ENCODE measurements at regions not wholly inside any gene's neighbourhood (a gene's known extent, or its start where the extent isn't known, plus 50 kb on each side); places are given as distances from the start of the nearest gene placed in this dataset.

DNA sequence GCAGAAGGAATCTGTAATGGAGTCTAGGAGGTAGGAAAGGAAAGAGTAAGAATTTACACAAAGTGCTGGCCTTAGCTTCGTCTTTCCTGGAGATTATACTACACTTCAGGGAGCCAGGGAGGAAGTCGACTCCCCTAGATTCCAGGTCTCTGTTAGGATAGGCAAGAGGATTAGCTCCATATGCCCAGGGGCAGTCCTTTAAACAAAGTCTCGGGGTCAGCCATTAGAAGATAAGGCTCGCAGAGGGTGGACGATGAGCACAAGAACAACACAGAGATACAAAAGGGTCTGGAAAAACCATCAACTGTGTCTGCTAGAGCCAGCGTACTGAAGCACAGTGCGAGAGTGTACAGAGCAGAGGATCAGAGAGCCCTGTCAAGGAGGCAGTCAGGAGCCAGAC lies 344.7 kb upstream of the TNC start:
- Histone ChIP-seq H3K9ac (ENCODE audit: low read depth in 1 of 2, low read length in 2 of 2) (no peak overlapping the region), H3K36me3 (ENCODE audit: control insufficient read depth in 4 of 4, insufficient read depth in 3 of 4, low read depth in 1 of 4, low read length in 3 of 4) (no peaks in the 10 kb centered on the region), H3K4me1 (ENCODE audit: control insufficient read depth in 4 of 4, insufficient read depth in 4 of 4, low read length in 3 of 4) (no peaks in the 10 kb centered on the region), H3K9me3 (ENCODE audit: control insufficient read depth in 4 of 4, low read length in 3 of 4) (peaks cover 0 to 2% (median 0%) of the 10 kb centered on the region in 4 donors), H3K4me3 (ENCODE audit: low read depth in 1 of 3, low read length in 3 of 3) (no peak overlapping the region), H3K27me3 (ENCODE audit: control insufficient read depth in 4 of 4, insufficient read depth in 4 of 4, low read length in 3 of 4) (peaks cover 0 to 6% (median 0%) of the 10 kb centered on the region in 4 donors), H3K27ac (ENCODE audit: low read depth in 1 of 2, low read length in 2 of 2) (no peak overlapping the region)
- 61% methylated on average over 7 of the region's 7 CpGs for whole genome bisulfite sequencing
- DNase-seq (ENCODE audit: low spot score), result no peak
- TF ChIP-seq, protein P1, sequence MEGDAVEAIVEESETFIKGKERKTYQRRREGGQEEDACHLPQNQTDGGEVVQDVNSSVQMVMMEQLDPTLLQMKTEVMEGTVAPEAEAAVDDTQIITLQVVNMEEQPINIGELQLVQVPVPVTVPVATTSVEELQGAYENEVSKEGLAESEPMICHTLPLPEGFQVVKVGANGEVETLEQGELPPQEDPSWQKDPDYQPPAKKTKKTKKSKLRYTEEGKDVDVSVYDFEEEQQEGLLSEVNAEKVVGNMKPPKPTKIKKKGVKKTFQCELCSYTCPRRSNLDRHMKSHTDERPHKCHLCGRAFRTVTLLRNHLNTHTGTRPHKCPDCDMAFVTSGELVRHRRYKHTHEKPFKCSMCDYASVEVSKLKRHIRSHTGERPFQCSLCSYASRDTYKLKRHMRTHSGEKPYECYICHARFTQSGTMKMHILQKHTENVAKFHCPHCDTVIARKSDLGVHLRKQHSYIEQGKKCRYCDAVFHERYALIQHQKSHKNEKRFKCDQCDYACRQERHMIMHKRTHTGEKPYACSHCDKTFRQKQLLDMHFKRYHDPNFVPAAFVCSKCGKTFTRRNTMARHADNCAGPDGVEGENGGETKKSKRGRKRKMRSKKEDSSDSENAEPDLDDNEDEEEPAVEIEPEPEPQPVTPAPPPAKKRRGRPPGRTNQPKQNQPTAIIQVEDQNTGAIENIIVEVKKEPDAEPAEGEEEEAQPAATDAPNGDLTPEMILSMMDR (IDR thresholded peaks at IDR 0.05; ENCODE audit: low read depth, low read length, missing input control), result no peak
- no peak for TF ChIP-seq RAD21 (IDR thresholded peaks at IDR 0.05)
- no peak for TF ChIP-seq HNF4A (conservative IDR thresholded peaks at IDR 0.05)
- TF ChIP-seq FOXA2 (IDR thresholded peaks at IDR 0.05), result no peak
- TF ChIP-seq, protein P2, sequence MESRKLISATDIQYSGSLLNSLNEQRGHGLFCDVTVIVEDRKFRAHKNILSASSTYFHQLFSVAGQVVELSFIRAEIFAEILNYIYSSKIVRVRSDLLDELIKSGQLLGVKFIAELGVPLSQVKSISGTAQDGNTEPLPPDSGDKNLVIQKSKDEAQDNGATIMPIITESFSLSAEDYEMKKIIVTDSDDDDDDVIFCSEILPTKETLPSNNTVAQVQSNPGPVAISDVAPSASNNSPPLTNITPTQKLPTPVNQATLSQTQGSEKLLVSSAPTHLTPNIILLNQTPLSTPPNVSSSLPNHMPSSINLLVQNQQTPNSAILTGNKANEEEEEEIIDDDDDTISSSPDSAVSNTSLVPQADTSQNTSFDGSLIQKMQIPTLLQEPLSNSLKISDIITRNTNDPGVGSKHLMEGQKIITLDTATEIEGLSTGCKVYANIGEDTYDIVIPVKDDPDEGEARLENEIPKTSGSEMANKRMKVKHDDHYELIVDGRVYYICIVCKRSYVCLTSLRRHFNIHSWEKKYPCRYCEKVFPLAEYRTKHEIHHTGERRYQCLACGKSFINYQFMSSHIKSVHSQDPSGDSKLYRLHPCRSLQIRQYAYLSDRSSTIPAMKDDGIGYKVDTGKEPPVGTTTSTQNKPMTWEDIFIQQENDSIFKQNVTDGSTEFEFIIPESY (IDR thresholded peaks at IDR 0.05), result no peak
- TF ChIP-seq YY1 (IDR thresholded peaks at IDR 0.05), result no peak
- TF ChIP-seq, protein P3, sequence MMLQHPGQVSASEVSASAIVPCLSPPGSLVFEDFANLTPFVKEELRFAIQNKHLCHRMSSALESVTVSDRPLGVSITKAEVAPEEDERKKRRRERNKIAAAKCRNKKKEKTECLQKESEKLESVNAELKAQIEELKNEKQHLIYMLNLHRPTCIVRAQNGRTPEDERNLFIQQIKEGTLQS (IDR thresholded peaks at IDR 0.05), result no peak
- no peak for TF ChIP-seq JUND (IDR thresholded peaks at IDR 0.05)
- TF ChIP-seq, protein P4, sequence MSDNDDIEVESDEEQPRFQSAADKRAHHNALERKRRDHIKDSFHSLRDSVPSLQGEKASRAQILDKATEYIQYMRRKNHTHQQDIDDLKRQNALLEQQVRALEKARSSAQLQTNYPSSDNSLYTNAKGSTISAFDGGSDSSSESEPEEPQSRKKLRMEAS (IDR thresholded peaks at IDR 0.05), result no peak
- no peak for TF ChIP-seq RXRA (IDR thresholded peaks at IDR 0.05)
- TF ChIP-seq GABPA (IDR thresholded peaks at IDR 0.05 in 1 of 2, conservative IDR thresholded peaks at IDR 0.05 in 1 of 2), result no peak
- TF ChIP-seq, protein P5, sequence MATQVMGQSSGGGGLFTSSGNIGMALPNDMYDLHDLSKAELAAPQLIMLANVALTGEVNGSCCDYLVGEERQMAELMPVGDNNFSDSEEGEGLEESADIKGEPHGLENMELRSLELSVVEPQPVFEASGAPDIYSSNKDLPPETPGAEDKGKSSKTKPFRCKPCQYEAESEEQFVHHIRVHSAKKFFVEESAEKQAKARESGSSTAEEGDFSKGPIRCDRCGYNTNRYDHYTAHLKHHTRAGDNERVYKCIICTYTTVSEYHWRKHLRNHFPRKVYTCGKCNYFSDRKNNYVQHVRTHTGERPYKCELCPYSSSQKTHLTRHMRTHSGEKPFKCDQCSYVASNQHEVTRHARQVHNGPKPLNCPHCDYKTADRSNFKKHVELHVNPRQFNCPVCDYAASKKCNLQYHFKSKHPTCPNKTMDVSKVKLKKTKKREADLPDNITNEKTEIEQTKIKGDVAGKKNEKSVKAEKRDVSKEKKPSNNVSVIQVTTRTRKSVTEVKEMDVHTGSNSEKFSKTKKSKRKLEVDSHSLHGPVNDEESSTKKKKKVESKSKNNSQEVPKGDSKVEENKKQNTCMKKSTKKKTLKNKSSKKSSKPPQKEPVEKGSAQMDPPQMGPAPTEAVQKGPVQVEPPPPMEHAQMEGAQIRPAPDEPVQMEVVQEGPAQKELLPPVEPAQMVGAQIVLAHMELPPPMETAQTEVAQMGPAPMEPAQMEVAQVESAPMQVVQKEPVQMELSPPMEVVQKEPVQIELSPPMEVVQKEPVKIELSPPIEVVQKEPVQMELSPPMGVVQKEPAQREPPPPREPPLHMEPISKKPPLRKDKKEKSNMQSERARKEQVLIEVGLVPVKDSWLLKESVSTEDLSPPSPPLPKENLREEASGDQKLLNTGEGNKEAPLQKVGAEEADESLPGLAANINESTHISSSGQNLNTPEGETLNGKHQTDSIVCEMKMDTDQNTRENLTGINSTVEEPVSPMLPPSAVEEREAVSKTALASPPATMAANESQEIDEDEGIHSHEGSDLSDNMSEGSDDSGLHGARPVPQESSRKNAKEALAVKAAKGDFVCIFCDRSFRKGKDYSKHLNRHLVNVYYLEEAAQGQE (IDR thresholded peaks at IDR 0.05), result no peak
- TF ChIP-seq NR2F2 (IDR thresholded peaks at IDR 0.05), result no peak

DNA sequence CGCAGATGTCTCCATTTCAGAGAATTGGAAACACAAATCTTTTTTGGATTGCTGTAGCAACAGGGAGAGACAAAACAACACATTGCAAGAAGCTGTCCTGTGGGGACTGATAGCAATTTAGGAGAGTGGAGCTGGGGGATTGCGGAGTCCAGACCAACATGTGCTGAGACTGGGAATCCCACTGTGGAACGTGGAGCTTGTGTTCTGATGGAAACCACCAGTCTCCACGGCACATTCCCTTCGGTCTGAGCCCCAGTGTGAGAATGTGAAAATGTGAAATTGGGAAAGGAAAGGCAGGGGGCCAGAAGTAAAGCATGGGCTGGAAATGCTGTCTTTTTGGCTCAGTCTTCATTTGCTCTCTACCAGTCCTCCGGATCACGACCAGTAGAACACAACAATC lies 348.8 kb upstream of the TNC start:
- Histone ChIP-seq H3K4me1 (ENCODE audit: control insufficient read depth in 4 of 4, insufficient read depth in 4 of 4, low read length in 3 of 4) (no peaks in the 10 kb centered on the region), H3K9me3 (ENCODE audit: control insufficient read depth in 4 of 4, low read length in 3 of 4) (peaks cover 0 to 3% (median 3%) of the 10 kb centered on the region in 4 donors), H3K27ac (ENCODE audit: low read depth in 1 of 2, low read length in 2 of 2) (no peak overlapping the region), H3K9ac (ENCODE audit: low read depth in 1 of 2, low read length in 2 of 2) (no peak overlapping the region), H3K4me3 (ENCODE audit: low read depth in 1 of 3, low read length in 3 of 3) (no peak overlapping the region), H3K36me3 (ENCODE audit: control insufficient read depth in 4 of 4, insufficient read depth in 3 of 4, low read depth in 1 of 4, low read length in 3 of 4) (no peaks in the 10 kb centered on the region), H3K27me3 (ENCODE audit: control insufficient read depth in 4 of 4, insufficient read depth in 4 of 4, low read length in 3 of 4) (peaks cover 0 to 2% (median 0%) of the 10 kb centered on the region in 4 donors)
- DNase-seq (ENCODE audit: low spot score), result no peak
- WGBS, result 87% methylated on average over 7 of the region's 7 CpGs
- TF ChIP-seq RXRA (IDR thresholded peaks at IDR 0.05) (no peak), GABPA (IDR thresholded peaks at IDR 0.05 in 1 of 2, conservative IDR thresholded peaks at IDR 0.05 in 1 of 2) (no peak), SP1 (IDR thresholded peaks at IDR 0.05) (no peak), RAD21 (IDR thresholded peaks at IDR 0.05) (no peak)
- TF ChIP-seq, protein P5 (IDR thresholded peaks at IDR 0.05), result no peak
- TF ChIP-seq, protein P4 (IDR thresholded peaks at IDR 0.05), result no peak
- TF ChIP-seq, protein P1 (IDR thresholded peaks at IDR 0.05; ENCODE audit: low read depth, low read length, missing input control), result no peak
- TF ChIP-seq, protein P2 (IDR thresholded peaks at IDR 0.05), result no peak

Measured in liver (tissue), 8 donors.